Type B pancreatic cell (in vitro differentiated cells): ENCODE measurements at regions not wholly inside any gene's neighbourhood (a gene's known extent, or its start where the extent isn't known, plus 50 kb on each side); places are given as distances from the start of the nearest gene placed in this dataset.

ENCODE experiments used
- DNase-seq: peaks from one replicate; pipeline ENCODE4 v3.0.0; 2021; ENCODE audit warnings: mixed read lengths; ENCODE audit not compliant: unreplicated experiment; ENCODE audit errors: extremely low spot score
- H3K27ac Mint-ChIP-seq: 2 replicates; pipeline ENCODE4 v1.8.0; 2021; ENCODE audit warnings: mild to moderate bottlenecking, mixed read lengths
- H3K27me3 Mint-ChIP-seq: 2 replicates; pipeline ENCODE4 v1.8.0; 2021; ENCODE audit warnings: mixed read lengths
- H3K36me3 Mint-ChIP-seq: 2 replicates; pipeline ENCODE4 v1.8.0; 2021; ENCODE audit warnings: mixed read lengths
- H3K4me1 Mint-ChIP-seq: one replicate; pipeline ENCODE4 v1.8.0; 2021; ENCODE audit warnings: mixed read lengths; ENCODE audit not compliant: unreplicated experiment
- H3K4me3 Mint-ChIP-seq: 2 replicates; pipeline ENCODE4 v1.8.0; 2021; ENCODE audit warnings: mild to moderate bottlenecking, mixed read lengths
- H3K9me3 Mint-ChIP-seq: 2 replicates; pipeline ENCODE4 v1.8.0; 2021; ENCODE audit warnings: mixed read lengths
- TF ChIP-seq, protein P1 (sequence below): fragments of 200-600 bp; sonication (generic); conservative IDR thresholded peaks from 2 replicates; pipeline ENCODE4 v1.5.0; 2021; ENCODE audit warnings: antibody characterized with exemption, mild to moderate bottlenecking

DNA sequence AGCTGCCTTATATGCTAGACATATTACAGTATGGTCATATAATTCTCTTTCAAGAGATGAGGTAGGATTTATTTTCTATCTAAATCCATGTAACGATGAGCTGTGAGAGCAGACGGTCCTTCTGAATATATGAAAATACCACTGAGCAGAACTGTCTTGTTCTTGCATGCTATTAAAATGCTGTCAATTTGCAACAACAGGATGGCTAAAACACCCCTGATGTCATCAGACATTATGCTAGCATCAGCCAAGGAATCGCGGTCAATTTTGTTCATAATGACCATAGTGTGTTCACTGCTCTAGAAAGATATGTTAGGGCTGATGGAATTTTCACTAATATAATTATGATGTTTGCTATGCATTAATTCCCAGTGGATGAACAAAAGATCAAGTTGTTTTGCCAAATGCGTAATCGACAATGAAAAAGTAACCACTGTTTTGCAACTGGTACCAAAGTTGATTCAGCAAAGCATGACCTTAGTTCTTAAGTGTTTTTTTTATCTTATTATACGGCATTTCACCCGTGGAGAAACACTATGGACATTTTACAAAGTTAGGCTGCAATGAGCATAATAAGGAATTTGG is 765.4 kb upstream of the NR2F2 start:
- Mint-ChIP-seq H3K9me3 (peaks cover 4% of the 10 kb centered on the region), H3K4me3 (no peak overlapping the region), H3K4me1 (peaks cover 11% of the 10 kb centered on the region), H3K27me3 (no peaks in the 10 kb centered on the region), H3K36me3 (no peaks in the 10 kb centered on the region), H3K27ac (no peak overlapping the region)
- TF ChIP-seq, protein P1, sequence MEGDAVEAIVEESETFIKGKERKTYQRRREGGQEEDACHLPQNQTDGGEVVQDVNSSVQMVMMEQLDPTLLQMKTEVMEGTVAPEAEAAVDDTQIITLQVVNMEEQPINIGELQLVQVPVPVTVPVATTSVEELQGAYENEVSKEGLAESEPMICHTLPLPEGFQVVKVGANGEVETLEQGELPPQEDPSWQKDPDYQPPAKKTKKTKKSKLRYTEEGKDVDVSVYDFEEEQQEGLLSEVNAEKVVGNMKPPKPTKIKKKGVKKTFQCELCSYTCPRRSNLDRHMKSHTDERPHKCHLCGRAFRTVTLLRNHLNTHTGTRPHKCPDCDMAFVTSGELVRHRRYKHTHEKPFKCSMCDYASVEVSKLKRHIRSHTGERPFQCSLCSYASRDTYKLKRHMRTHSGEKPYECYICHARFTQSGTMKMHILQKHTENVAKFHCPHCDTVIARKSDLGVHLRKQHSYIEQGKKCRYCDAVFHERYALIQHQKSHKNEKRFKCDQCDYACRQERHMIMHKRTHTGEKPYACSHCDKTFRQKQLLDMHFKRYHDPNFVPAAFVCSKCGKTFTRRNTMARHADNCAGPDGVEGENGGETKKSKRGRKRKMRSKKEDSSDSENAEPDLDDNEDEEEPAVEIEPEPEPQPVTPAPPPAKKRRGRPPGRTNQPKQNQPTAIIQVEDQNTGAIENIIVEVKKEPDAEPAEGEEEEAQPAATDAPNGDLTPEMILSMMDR: no peak
- no peak for DNase-seq

DNA sequence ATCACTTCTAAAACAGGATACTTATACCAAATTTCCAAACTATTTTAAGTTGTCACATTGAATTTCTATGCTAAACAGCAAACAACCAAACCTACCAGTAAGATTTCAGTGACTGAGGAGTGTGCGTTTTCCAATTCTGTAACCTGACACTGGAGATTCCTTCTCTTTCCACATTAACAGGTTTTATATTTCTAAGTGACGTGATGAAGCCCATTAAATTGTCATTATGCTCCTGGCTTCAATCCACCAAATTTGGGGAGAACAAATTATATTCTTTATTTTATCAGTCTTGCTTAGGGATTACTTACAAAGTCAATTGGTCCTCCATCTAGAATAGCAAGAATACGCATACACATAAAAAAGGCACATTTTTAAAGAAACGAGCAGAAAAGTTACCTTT is 764.8 kb upstream of the NR2F2 start:
- H3K27me3 Mint-ChIP-seq: no peaks in the 10 kb centered on the region
- peaks cover 4% of the 10 kb centered on the region for H3K9me3 Mint-ChIP-seq
- no peak overlapping the region for H3K4me3 Mint-ChIP-seq
- H3K4me1 Mint-ChIP-seq: peaks cover 11% of the 10 kb centered on the region
- H3K27ac Mint-ChIP-seq: no peak overlapping the region
- no peak for DNase-seq
- TF ChIP-seq, protein P1: no peak
- H3K36me3 Mint-ChIP-seq: no peaks in the 10 kb centered on the region

DNA sequence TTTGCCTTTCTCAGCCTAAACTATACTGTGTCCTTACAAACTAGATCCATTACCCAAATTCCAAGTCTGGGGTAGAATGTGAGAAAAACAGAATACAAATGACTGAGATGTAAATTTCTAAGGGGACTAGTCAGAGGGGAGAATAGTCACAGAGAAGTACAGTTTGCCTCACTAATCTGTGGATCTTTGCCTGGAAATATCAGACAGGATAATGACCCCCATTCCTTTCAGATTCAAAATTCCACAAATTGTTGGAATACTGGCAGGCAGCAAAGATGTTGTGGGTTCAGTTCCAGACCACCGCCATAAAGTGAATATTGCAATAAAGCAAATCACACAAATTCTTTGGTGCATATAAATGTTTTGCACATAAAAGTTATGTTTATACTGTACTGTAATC is 762.8 kb upstream of the NR2F2 start:
- TF ChIP-seq, protein P1: no peak
- Mint-ChIP-seq H3K27ac (no peak overlapping the region), H3K27me3 (no peaks in the 10 kb centered on the region), H3K4me3 (no peak overlapping the region), H3K36me3 (no peaks in the 10 kb centered on the region), H3K9me3 (peaks cover 6% of the 10 kb centered on the region), H3K4me1 (peaks cover 11% of the 10 kb centered on the region)
- no peak for DNase-seq

DNA sequence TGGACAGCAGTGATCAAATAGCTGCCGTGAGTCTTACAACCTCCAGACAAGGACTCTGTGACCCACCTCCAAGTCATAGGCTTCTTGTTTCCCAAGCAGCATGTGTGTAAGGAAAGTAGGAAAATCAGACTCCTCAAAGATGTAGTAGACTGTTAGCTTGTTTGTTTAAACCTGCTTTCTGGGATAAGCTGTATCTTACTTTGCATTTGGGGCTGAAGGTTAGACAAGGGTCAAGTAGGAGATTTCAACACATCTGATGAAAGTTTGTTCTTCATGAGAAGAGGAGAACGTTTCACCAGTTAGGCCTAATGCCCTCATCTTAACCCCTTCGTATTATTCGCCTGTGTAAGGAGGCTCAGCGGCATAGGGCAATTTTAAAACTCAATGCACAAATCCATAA is 756.4 kb upstream of the NR2F2 start:
- H3K9me3 Mint-ChIP-seq: peaks cover 7% of the 10 kb centered on the region
- DNase-seq: no peak
- no peaks in the 10 kb centered on the region for H3K27me3 Mint-ChIP-seq
- no peaks in the 10 kb centered on the region for H3K36me3 Mint-ChIP-seq
- TF ChIP-seq, protein P1: no peak
- peaks cover 9% of the 10 kb centered on the region for H3K4me1 Mint-ChIP-seq
- no peak overlapping the region for H3K4me3 Mint-ChIP-seq
- no peak overlapping the region for H3K27ac Mint-ChIP-seq

DNA sequence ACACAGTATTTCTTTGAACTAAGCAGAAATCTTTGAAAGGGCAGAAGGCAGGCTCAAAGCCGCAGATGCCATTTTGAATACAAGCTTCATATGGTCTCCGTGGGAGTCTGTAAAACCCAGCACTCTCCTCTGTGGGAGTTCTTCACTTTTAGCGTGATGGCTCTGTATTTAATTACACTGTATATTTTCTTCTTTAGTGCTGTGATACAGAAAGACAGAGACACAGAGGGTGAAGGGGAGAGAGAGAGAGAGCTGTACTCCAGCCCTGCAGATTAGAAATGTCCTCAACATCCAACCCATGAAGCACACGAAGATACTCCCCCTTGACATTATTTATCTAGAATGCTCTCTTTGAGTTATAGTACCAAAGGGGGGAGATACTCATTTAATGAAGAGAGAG is 752.6 kb upstream of the NR2F2 start:
- Mint-ChIP-seq H3K4me3 (no peak overlapping the region), H3K9me3 (peaks cover 6% of the 10 kb centered on the region), H3K4me1 (peaks cover 14% of the 10 kb centered on the region), H3K27me3 (no peaks in the 10 kb centered on the region), H3K36me3 (no peaks in the 10 kb centered on the region), H3K27ac (no peak overlapping the region)
- DNase-seq: no peak
- TF ChIP-seq, protein P1: no peak

DNA sequence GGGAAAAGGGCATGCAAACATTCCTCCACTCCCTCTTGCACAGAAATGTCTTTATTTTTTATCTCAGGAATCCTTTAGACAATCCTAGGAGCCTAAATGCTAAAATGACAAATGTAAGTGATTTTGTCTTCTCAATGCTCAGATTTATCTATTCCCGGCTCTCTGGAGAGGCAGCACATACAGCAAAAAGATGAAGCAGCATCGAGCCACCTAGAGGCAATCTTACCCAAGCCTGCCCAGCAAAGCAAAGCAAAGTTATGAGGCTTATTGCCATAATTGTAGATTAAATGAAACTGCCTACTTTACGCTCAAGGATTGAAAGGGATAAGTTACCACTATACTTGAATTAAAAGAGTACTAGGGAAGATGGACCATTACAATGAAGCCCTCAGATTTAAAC is 750.4 kb upstream of the NR2F2 start:
- Mint-ChIP-seq H3K4me3 (no peak overlapping the region), H3K4me1 (peaks cover 14% of the 10 kb centered on the region), H3K36me3 (no peaks in the 10 kb centered on the region), H3K27me3 (no peaks in the 10 kb centered on the region), H3K9me3 (peaks cover 13% of the 10 kb centered on the region), H3K27ac (no peak overlapping the region)
- TF ChIP-seq, protein P1: peak; percentile 36
- no peak for DNase-seq
